NCI-H526 (cell line): ENCODE measurements at regions not wholly inside any gene's neighbourhood (a gene's known extent, or its start where the extent isn't known, plus 50 kb on each side); places are given as distances from the start of the nearest gene placed in this dataset.

Experiments
- DNase-seq, 2 experiments: peaks; one replicate each; lab custom pipeline; 2025; lab: John Stamatoyannopoulos, UW

GRCh38 chr6:168724033-168724432 is 283.0 kb downstream of the SMOC2 start:
- DNase-seq: no peak

DNA sequence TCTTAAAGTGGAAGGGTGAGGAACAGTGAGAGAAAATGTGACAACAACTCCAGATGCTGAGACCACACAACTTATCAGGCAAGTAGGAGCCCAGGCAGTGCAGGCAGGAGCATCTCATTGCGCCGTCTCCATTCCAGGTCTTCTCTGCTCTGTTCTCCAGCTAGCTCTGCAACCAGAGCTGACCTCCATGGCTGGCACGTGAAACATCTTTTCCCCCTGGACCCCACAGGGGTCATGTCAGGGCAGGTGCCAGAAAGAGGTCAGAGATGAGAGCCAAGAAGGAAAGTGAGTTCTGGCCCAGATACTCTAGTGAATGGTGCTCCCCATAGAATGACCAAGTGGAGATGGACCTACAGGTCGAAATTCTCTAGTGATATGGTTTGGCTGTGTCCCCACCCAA is 281.4 kb downstream of the SMOC2 start:
- no peak for DNase-seq

DNA sequence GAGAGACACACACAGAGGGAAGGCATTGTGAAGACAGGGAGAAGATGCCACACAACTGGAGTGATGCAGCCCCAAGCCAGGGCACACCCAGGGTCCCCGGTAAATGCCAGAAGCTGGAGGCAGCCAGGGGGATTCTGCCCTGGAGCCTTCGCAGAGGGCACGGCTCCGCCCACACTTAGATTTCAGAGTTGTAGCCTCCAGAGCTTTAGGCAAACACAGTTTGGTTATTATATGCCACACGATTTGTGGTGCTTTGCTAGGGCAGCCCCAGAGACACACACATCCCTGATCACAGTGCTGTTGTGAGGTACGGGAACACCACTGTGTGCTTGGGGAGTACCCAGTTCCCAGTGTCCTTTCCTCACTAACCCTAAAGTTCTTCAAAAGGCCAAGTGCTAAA is 280.6 kb downstream of the SMOC2 start:
- no peak for DNase-seq

- no peak for DNase-seq
Observed at GRCh38 chr6:168719901-168720300, 278.9 kb downstream of the SMOC2 start.

- DNase-seq: no peak
Observed at GRCh38 chr6:168718821-168719475, 278.0 kb downstream of the SMOC2 start.
